Left cardiac atrium (tissue), 4 donors: ENCODE measurements at regions not wholly inside any gene's neighbourhood (a gene's known extent, or its start where the extent isn't known, plus 50 kb on each side); places are given as distances from the start of the nearest gene placed in this dataset.
A peak's percentile ranks its signal among the peaks of the same experiment; 100 is the strongest.

Source experiments
- ATAC-seq, 2 donors: fragments of 200-7000 bp; cut with Tn5 transposase; one replicate each; pipeline ENCODE4 v1.9.1; 2020; ENCODE audit warnings: mild to moderate bottlenecking in 2 of 2, moderate library complexity in 2 of 2
- DNase-seq: peaks from one replicate; pipeline ENCODE4 v3.0.0-alpha.2; 2020
- intact Hi-C, 2 donors: fragments of 100-400 bp; cut with DNase I; formaldehyde crosslinking; loops; one replicate each; pipeline versions ENCODE4 v1.14.1 to v1.15.1; 2022 to 2023
- donor health status: DM: no; HTN: yes; CAD: no.
- donor health status: DM: no; HTN: yes; CAD: no; lungs with severe emphysema.
- donor health status: DM: yes; HTN: yes; CAD: no.
- donor health status: Dilated cardiomyopathy.

DNA sequence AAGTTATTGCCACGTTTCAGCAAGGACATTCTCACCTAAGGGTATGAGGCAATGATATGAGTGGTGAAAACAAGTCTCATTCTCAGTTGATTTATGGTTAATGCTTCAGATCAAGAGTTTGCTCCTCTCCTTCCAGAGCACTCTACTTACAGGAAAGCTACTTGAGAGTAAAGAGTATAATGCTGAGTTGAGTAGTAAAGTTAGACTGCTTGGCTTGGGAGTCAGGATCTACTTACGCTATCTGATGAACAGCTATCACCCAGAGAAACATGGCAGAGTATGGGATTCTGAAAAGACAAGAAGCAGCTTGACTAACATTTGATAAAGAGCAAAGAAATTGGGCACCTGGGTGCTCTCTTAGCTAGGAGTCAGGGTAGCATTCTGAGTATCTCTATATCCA, 211.8 kb downstream of the GLUD2 start:
- ATAC-seq, result no peak
- intact Hi-C loops, result no loop called here
- no peak for DNase-seq

DNA sequence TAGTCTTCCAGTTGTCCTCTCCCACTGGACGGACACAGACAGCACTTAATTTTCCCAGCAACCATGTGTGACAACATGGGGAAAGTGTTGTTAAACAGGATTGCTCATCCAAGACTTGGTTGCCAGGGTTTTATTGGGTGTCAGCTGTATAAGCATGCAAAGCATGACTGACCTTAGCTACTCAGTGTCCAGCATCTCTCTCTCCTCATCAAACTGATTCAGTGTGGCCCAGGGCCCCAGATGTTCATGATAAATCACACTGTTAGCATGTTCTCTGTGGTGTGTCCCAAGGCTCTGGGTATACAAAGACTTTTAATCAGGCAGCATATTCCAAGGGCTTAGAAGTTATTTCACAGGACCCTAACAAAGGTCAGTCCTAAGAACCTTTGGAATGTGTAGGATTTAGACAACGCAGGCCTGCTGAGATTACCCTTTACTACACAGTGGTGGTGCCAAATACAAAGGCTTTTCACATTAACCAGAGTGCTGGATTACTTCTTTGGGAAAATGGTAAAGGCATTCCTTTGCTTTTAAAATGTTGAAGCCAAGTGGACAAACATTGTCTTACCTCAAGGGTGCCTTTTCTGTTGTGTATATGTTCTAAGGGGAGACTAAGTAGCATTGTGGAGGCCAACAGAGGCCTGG, 213.3 kb downstream of the GLUD2 start:
- DNase-seq (no peak), ATAC-seq (no peak)
- intact Hi-C loops, result no loop called here

DNA sequence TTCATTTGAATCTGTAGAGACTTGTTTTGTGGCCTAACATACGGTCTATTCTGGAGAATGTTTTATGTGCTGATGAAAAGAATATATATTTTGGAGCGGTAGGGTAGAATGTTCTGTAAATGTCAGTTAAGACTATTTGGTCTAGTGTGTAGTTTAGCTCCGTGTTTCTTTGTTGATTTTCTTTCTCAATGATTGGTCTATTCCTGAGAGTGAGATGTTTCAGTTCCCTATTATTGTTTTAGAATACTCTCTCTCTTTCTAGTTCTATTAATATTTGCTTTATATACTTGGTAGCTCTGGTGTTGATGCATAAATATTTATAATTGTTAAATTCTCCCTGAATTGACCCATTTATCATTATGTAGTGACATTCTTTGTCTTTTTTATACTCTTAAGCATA, 236.5 kb downstream of the GLUD2 start:
- ATAC-seq (no peak), DNase-seq (no peak)
- intact Hi-C loops, result no loop called here

DNA sequence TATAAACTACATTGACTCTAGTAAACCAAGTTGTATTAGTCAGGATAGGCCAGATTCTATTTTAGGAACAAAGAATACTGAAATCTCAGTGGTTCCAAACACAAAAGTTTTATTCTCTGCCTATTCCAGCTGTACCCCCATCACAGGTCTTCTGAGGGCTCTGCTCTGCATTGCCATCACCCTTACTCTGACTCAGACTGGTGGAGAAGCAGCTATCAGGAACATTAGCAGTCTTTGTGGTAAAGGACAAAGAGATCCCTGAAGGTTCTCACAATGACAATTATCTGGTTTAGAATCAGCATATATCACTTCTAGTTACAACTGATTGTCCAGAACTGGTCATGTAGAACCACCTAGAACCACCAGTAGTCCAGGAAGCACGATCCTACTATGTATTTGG, 251.1 kb downstream of the GLUD2 start:
- intact Hi-C loops, result no loop called here
- ATAC-seq (no peak), DNase-seq (no peak)

DNA sequence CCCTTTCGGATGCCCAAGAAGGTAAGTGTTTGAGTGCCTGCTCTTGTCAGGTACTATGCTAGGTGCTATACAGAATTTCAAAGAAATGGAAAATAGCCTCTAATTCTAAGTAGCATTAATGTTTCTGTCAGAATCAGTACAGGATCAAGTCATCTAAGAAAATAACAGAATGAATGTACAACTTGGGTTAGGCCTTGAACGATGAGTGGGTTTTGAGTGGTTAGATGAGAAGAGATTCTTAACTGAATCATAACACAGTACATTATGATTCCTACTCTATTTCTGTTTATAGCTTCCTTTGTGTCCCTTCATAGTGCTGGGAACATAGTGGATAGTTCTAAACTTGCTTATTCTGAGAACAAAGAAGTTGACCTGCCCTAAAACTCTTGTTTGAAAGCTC, 253.9 kb downstream of the GLUD2 start:
- DNase-seq (no peak), ATAC-seq (no peak)
- intact Hi-C loops, result no loop called here

DNA sequence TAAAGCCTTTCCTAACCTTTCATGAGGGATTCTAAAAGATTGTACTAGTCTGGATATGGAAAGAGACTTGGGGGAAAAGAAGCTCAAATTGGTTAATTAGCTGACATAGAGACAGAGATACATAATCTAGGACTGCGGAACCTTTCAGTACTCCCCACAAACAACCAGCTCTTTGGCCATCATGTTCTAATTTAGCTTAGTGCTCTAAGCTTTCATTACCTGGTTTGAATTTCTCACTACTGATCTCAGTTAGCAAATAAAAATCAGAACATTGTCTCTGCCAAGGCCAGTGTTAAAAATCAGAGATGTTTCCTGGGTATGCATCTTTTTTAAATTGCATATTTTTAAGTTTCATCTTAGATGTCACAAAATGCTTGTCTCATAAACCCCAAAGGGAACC, 254.4 kb downstream of the GLUD2 start:
- intact Hi-C loops, result no loop called here
- DNase-seq (no peak), ATAC-seq (no peak)

DNA sequence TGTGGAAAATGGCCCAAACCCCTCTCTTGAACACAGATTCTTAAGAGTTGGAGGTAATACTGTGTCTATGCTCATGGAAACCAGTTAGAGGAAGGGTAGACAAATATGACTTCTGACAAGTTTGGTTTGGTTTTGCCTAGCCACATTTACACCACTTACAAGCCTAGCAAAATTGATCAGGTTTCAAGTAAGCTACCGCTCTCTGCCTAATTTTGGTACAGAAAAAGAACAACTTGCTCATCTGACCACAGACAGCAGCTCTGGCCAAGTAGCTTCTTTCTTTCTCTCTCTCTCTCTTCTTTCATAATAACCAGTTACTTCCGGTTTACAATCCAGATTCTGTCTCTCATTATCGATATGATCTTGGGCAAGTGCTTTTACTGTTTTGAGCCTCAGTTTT, 260.0 kb downstream of the GLUD2 start:
- DNase-seq (no peak), ATAC-seq (no peak)
- intact Hi-C loops, result no loop called here

DNA sequence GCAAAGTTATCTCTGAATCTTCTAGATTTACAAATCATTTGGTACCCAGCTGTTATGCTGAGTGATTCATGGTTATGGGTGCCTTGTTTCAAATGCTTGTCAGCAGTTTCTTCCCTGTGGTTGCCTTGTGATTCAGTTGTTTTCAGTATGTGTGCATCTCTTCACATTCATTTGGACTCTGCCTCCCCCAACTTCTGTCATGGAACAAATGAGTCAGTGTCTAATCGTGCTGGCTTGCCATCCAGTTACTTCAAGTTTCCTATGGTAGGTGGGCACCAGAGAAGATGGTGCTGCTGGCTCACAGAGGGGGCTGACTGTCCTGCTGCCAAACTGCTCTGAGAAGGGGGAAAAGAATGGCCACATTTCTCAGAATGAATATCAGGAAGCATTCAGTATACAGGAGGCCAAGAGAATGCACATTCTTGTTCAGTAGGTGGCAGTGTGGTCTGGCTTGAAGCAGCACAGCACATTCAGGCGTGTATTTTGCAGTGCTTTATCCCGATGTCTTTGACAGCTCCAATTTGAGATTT, 260.9 kb downstream of the GLUD2 start:
- ATAC-seq (peak in 1 of 2 donors; percentile 78), DNase-seq (no peak)
- intact Hi-C loops, result no loop called here

DNA sequence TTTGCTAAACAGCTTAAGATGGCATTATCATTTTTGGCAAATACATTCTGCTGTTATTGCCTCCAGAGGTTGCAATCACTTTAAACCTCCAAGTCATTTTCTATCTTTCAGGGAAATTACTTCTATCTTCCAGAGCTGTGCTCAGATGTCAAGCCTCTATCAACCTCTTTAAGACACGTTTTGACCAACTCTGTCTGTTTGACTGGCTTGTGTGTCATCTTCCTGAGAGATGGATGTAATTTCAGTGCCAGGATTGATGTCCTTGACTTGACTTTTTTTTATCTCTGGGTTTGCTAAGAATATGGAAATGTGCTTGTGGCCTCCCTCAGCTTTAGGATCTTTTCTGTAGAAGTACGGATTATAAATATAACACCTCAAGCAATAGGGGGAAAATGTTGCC, 263.4 kb downstream of the GLUD2 start:
- intact Hi-C loops, result no loop called here
- DNase-seq, result no peak
- ATAC-seq, result no peak

DNA sequence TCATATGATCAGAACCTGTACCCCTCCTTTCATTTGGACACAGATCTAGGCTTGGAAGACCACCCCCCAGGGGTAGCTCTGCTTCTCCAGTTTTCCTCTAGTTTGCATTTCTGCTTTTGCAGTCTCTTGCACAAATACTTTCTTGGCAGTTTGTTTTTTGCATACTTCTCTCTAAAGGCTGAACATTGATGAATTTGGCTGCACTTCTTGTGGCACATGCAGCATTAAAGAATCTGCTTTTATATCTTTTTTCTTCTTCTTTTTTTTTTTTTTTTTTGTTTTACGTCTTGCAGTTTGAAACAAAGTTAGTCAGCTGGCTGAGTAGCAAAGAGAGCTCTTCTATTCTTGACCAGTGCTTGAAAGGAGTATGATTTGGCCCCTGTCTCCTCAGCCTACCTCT, 273.0 kb downstream of the GLUD2 start:
- DNase-seq (no peak), ATAC-seq (no peak)
- intact Hi-C loops, result no loop called here

DNA sequence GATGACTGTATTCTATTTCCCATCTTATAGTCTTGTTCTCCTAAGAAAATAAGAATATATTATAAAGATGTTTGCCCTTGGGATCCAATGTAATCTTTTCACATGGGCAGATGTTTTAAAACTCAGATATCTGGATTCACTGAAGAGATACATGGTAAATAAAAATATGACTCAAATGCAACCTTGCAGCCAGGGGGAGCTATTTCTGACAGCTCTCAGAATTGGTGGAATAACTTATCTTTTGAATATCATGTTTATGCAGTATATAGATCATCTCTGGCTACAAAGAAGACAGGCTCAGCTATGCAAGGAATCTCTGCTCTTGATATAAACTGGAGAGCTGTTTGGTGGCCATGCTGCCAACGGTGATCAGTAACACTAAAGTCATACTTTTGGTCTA, 274.7 kb downstream of the GLUD2 start:
- intact Hi-C loops, result no loop called here
- ATAC-seq (no peak), DNase-seq (no peak)

DNA sequence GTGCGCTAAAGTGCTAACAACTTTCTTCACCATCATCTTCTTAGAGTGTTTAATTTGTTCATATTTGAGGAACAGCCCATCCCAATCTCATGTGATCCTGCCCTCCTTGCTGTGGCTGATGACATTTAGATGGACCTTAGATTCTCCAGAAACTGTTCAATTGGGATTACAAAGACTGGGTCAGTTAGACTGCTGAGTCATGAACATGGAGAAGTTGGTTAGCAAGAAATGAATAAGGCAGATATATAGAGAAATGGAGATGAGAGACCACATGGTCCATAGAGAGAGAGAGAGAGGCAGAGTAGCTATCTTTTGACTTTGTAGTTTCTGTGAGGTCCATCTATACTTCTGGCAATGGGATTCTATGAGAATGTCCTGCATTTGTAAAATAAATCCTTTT, 275.9 kb downstream of the GLUD2 start:
- intact Hi-C loops, result no loop called here
- ATAC-seq, result no peak
- DNase-seq, result no peak

DNA sequence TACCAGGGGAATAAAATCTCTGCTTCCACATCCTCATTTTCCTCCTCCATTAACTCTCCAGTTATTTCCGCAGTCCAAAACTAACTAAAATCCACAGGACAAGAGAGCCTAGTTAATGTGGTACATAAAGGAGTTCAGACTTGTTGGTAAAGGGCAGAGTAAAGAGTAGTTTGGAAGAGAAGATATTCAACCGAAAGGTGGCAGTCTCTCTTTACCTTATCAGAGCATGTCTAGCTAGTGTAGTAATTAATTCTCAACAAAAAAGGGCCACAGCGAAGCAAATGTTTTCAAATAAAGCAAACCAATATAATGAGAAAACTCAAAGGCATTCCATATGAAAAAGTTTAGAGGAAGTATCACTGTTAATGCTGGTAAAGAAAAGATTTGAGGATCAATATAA, 286.5 kb downstream of the GLUD2 start:
- intact Hi-C loops, result no loop called here
- no peak for DNase-seq
- ATAC-seq, result no peak

DNA sequence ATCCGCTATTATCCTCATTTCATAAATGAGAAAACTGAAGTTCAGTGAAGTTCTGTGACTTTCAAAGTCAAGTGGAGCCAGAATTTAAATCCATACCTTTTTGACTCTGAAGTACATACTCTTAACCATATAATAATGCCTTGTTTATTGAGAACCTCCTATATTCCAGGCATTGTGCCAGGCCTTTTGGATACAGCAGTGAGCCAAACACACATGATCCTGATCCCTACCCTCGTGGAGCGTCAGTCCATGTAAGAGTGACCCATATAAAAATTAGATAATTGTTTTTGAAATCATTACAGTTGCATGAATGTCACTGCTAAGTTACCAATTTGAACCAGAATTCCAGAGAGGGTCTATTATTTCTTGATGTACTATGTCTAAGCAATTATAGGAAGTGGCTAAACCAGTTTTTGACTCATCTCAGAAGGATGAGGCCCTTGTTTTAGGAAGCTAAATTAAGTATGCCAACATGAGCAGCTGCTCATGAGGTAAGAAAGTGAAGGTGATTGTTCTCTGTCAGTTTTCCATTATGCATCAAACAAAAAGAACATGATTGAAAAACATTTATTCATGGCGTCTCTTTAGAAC, 289.5 kb downstream of the GLUD2 start:
- ATAC-seq (no peak), DNase-seq (no peak)
- intact Hi-C loops, result no loop called here

DNA sequence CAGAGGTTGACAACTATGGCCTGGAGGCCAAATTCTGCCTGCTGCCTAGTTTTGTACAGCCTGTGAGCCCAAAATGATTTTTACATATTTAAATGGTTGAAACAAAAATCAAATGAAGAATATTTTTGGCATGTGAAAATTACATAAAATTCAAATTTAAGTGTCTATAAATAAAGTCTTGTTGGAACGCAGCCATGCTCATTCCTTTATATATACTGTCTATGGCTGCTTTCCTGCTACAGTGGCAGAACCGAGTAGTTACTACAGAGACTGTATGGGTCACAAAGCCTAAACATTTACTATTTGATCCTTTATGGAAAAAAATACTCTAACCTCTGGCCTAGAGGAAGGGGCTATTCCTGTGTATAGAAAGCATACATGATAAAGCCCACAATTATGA, 290.4 kb downstream of the GLUD2 start:
- intact Hi-C loops, result no loop called here
- DNase-seq (no peak), ATAC-seq (no peak)

DNA sequence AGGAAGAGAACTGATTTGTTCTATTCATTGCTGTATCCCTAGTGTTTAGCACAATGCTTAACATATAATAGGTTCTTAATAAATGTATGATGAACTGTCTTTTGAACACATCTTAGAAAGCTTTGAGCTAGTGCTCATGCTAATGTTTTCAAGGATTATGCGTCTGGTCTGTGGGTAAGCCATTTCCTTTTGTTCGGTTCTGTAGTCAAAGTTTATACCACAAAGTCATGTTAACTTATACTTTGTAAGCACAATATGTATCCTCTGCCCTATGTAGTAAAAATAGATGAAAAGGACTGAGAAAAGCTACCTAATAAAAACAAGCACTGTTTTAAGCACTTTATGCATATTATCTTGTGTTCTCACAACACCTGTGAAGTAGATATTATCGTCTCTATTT, 301.9 kb downstream of the GLUD2 start:
- ATAC-seq, result no peak
- DNase-seq, result no peak
- intact Hi-C loops, result no loop called here

DNA sequence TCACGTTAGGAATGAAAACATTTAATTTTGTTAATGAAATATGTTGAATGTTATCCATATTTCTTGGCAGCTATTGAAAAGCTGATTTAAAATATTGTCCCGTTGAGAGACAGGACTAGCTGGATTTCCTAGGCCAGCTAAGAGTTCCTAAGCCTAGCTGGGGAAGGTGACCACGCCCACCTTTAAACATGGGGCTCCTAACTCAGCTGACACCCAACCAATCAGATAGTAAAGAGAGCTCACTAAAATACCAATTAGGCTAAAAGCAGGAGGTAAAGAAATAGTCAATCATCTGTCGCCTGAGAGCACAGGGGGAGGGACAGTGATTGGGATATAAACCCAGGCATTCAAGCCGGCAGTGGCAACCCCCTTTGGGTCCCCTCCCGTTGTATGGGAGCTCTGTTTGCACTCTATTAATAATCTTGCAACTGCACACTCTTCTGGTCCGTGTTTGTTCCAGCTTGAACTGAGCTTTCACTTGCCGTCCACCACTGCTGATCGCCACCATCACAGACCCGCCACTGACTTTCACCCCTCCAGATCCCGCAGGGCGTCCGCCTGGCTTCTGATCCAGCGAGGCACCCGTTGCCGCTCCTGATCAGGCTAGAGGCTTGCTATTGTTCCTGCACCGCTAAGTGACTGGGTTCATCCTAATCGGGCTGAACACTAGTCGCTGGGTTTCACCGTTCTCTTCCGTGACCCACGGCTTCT, 308.9 kb downstream of the GLUD2 start:
- DNase-seq, result no peak
- intact Hi-C loops, result no loop called here
- no peak for ATAC-seq

DNA sequence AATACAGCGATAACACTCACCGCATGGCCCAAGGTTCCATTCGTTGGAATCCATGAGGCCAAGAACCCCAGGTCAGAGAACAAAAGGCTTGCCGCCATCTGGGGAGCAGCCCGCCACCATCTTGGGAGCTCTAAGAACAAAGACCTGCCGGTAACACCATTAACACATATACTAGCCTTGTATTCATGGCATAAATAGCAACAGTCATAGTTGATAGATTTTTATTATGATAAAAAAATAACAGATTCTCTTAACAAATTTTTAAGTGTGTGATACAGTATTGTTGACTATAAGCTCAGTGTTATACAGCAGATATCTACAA, 309.4 kb downstream of the GLUD2 start:
- no peak for DNase-seq
- intact Hi-C loops, result no loop called here
- ATAC-seq, result no peak

DNA sequence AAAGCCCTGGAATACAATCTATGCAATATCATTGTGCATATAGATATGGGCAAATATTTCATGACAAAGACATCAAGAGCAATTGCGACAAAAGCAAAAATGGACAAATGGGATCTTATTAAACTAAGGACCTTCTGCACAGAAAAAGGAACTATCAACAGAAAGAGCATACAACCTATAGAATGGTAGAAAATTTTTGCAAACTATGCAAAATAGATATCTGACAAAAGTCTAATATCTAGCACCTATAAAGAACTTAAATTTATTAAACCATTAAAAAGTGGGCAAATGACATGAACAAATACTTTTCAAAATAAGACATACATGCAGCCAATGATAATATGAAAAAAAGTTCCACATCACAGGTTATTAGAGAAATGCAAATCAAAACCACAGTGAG, 312.9 kb downstream of the GLUD2 start:
- intact Hi-C loops, result no loop called here
- no peak for ATAC-seq
- no peak for DNase-seq

DNA sequence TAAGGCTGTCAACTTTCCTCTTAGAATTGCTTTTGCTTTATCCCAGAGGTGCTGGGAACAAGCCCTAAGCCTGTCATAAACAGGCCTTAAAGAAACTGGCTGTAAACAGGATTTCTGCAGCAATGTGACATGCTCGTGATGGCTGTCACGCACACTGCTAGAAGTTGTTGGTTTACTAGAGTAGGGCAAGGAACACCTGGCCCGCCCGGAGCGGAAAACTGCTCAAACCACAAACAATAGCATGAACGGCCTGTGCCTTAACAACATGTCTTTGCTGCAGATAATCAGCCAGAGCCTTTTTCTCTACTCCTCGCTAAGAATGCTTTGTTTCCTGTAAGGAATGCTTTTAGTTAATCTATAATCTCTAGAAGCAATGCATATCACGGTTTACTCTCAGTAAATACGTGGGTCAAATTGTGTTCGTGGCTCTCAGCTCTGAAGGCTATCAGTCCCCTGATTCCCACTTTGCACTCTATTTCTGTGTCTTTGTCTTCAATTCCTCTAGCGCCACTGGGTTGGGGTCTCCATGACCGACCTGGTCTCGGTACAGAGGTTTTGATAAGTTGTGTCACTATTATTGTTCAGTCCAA, 318.3 kb downstream of the GLUD2 start:
- intact Hi-C loops, result no loop called here
- DNase-seq, result no peak
- ATAC-seq, result no peak

DNA sequence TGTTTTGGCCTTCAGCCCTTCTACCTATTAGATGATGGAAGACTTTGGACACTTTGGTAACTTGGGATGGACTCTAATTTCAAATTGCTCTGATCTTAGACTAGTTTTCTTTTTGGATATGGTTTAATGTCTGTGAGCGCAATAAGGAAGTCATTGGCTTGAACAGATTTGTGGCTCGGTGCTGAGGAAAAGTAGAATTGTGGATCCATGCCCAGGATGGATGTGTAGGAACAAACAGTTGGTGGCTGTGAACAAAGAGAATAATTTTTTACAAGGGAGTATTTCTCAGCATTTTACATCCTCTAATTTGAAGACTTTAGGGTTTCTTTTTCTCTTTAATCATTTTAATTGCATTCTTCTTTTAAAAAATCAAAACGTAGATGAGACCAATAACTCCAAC, 327.1 kb downstream of the GLUD2 start:
- intact Hi-C loops, result no loop called here
- ATAC-seq (no peak), DNase-seq (no peak)
